ENCODE measurements at regions not wholly inside any gene's neighbourhood (a gene's known extent, or its start where the extent isn't known, plus 50 kb on each side); places are given as distances from the start of the nearest gene placed in this dataset.

GRCh38 chr20:40054311-40054710 lies 634.7 kb downstream of the MAFB start:
- no peaks in the 10 kb centered on the region for H3K36me3 ChIP-seq (ENCODE audit: control insufficient read depth in 2 of 3, insufficient read depth in 3 of 3, low read length in 3 of 3)
- no peak overlapping the region for H3K4me3 ChIP-seq (ENCODE audit: low read length in 3 of 3)
- no peak for TF ChIP-seq CTCF (IDR thresholded peaks at IDR 0.05; ENCODE audit: borderline replicate concordance, extremely low read depth, insufficient read depth)
- no peak overlapping the region for H3K27ac ChIP-seq (ENCODE audit: low read depth in 2 of 2, low read length in 2 of 2)
- no peak for FAIRE-seq
- DNase-seq = no peak
- peaks cover 0 to 4% (median 0%) of the 10 kb centered on the region in 3 donors for H3K9me3 ChIP-seq (ENCODE audit: control insufficient read depth in 2 of 3, insufficient read depth in 1 of 3, low read length in 3 of 3)
- intact Hi-C loops (cut with DNase I) = no loop called here
- no peak overlapping the region for H3K9ac ChIP-seq (ENCODE audit: low read length in 3 of 3)
- H3K27me3 ChIP-seq (ENCODE audit: control insufficient read depth, insufficient read depth, low read length) = no peaks in the 10 kb centered on the region
- peaks cover 0 to 12% (median 0%) of the 10 kb centered on the region in 3 donors for H3K4me1 ChIP-seq (ENCODE audit: control insufficient read depth in 2 of 3, insufficient read depth in 2 of 3, low read depth in 1 of 3, low read length in 3 of 3)

- intact Hi-C loops (cut with DNase I) = no loop called here
- Histone ChIP-seq H3K4me3 (ENCODE audit: low read length in 3 of 3) (no peak overlapping the region), H3K9ac (ENCODE audit: low read length in 3 of 3) (no peak overlapping the region), H3K27me3 (ENCODE audit: control insufficient read depth, insufficient read depth, low read length) (no peaks in the 10 kb centered on the region), H3K9me3 (ENCODE audit: control insufficient read depth in 2 of 3, insufficient read depth in 1 of 3, low read length in 3 of 3) (no peaks in the 10 kb centered on the region), H3K4me1 (ENCODE audit: control insufficient read depth in 2 of 3, insufficient read depth in 2 of 3, low read depth in 1 of 3, low read length in 3 of 3) (peaks cover 0 to 3% (median 0%) of the 10 kb centered on the region in 3 donors), H3K27ac (ENCODE audit: low read depth in 2 of 2, low read length in 2 of 2) (no peak overlapping the region), H3K36me3 (ENCODE audit: control insufficient read depth in 2 of 3, insufficient read depth in 3 of 3, low read length in 3 of 3) (no peaks in the 10 kb centered on the region)
- DNase-seq (no peak), FAIRE-seq (no peak)
- no peak for TF ChIP-seq CTCF (IDR thresholded peaks at IDR 0.05; ENCODE audit: borderline replicate concordance, extremely low read depth, insufficient read depth)
Observed at GRCh38 chr20:40050596-40050995, 638.4 kb downstream of the MAFB start.

GRCh38 chr20:40049854-40050253 lies 639.2 kb downstream of the MAFB start:
- no peaks in the 10 kb centered on the region for H3K9me3 ChIP-seq (ENCODE audit: control insufficient read depth in 2 of 3, insufficient read depth in 1 of 3, low read length in 3 of 3)
- no peak overlapping the region for H3K4me3 ChIP-seq (ENCODE audit: low read length in 3 of 3)
- no peaks in the 10 kb centered on the region for H3K4me1 ChIP-seq (ENCODE audit: control insufficient read depth in 2 of 3, insufficient read depth in 2 of 3, low read depth in 1 of 3, low read length in 3 of 3)
- H3K27me3 ChIP-seq (ENCODE audit: control insufficient read depth, insufficient read depth, low read length) = no peaks in the 10 kb centered on the region
- no peak overlapping the region for H3K27ac ChIP-seq (ENCODE audit: low read depth in 2 of 2, low read length in 2 of 2)
- H3K36me3 ChIP-seq (ENCODE audit: control insufficient read depth in 2 of 3, insufficient read depth in 3 of 3, low read length in 3 of 3) = no peaks in the 10 kb centered on the region
- FAIRE-seq (peak; percentile 25), DNase-seq (no peak)
- intact Hi-C loops (cut with DNase I) = no loop called here
- H3K9ac ChIP-seq (ENCODE audit: low read length in 3 of 3) = no peak overlapping the region
- TF ChIP-seq CTCF (IDR thresholded peaks at IDR 0.05; ENCODE audit: borderline replicate concordance, extremely low read depth, insufficient read depth) = no peak

- no peak for TF ChIP-seq CTCF (IDR thresholded peaks at IDR 0.05; ENCODE audit: borderline replicate concordance, extremely low read depth, insufficient read depth)
- Histone ChIP-seq H3K9ac (ENCODE audit: low read length in 3 of 3) (no peak overlapping the region), H3K4me1 (ENCODE audit: control insufficient read depth in 2 of 3, insufficient read depth in 2 of 3, low read depth in 1 of 3, low read length in 3 of 3) (no peaks in the 10 kb centered on the region), H3K27ac (ENCODE audit: low read depth in 2 of 2, low read length in 2 of 2) (no peak overlapping the region), H3K4me3 (ENCODE audit: low read length in 3 of 3) (no peak overlapping the region), H3K27me3 (ENCODE audit: control insufficient read depth, insufficient read depth, low read length) (no peaks in the 10 kb centered on the region), H3K9me3 (ENCODE audit: control insufficient read depth in 2 of 3, insufficient read depth in 1 of 3, low read length in 3 of 3) (no peaks in the 10 kb centered on the region), H3K36me3 (ENCODE audit: control insufficient read depth in 2 of 3, insufficient read depth in 3 of 3, low read length in 3 of 3) (no peaks in the 10 kb centered on the region)
- FAIRE-seq (no peak), DNase-seq (no peak)
- intact Hi-C loops (cut with DNase I) = no loop called here
Observed at GRCh38 chr20:40046703-40047102, 642.3 kb downstream of the MAFB start.

All from kidney (tissue), 13 donors.